Chondrocyte (in vitro differentiated cells): ENCODE measurements at regions not wholly inside any gene's neighbourhood (a gene's known extent, or its start where the extent isn't known, plus 50 kb on each side); places are given as distances from the start of the nearest gene placed in this dataset.

Experiments
- DNase-seq: peaks from one replicate; pipeline ENCODE4 v3.0.0; 2021; ENCODE audit warnings: mixed read lengths, low spot score
- H3K27ac Mint-ChIP-seq: one replicate; pipeline ENCODE4 v1.8.0; 2021; ENCODE audit warnings: mild to moderate bottlenecking, moderate library complexity, mixed read lengths; ENCODE audit not compliant: unreplicated experiment
- H3K27me3 Mint-ChIP-seq: 2 replicates; pipeline ENCODE4 v1.8.0; 2021; ENCODE audit warnings: low read depth, mixed read lengths
- H3K36me3 Mint-ChIP-seq: 2 replicates; pipeline ENCODE4 v1.8.0; 2021; ENCODE audit warnings: low read depth, mixed read lengths
- H3K4me1 Mint-ChIP-seq: 2 replicates; pipeline ENCODE4 v1.8.0; 2021; ENCODE audit warnings: low read depth, mild to moderate bottlenecking, mixed read lengths
- H3K4me3 Mint-ChIP-seq: one replicate; pipeline ENCODE4 v1.8.0; 2021; ENCODE audit warnings: mild to moderate bottlenecking, moderate library complexity, mixed read lengths; ENCODE audit not compliant: unreplicated experiment
- H3K9me3 Mint-ChIP-seq: 2 replicates; pipeline ENCODE4 v1.8.0; 2021; ENCODE audit warnings: low read depth, mixed read lengths
- TF ChIP-seq, protein P1 (sequence below): fragments of 200-600 bp; sonication (generic); IDR thresholded peaks from 2 replicates; pipeline ENCODE4 v1.5.0; 2021; ENCODE audit warnings: antibody characterized with exemption, mild to moderate bottlenecking, moderate library complexity

DNA sequence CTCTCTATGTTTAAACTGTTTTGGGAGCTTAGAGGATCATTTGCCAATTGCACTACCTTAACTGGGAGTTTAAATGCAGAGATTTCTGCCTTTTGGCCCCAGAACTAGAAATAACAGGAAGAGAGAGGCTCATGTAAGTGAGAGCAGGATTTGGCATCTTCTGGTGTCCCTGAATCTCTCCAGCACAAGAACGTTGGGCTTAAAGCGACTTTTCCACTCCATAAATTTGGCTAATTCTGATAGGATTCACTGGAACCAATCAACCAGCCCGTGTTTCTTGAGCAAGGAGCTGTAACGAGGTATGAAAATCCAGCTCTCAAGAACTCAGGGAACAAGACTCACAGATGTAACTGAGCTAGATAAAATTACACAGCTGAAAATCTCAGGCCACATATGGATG, 181.0 kb downstream of the C1D start:
- TF ChIP-seq, protein P1, sequence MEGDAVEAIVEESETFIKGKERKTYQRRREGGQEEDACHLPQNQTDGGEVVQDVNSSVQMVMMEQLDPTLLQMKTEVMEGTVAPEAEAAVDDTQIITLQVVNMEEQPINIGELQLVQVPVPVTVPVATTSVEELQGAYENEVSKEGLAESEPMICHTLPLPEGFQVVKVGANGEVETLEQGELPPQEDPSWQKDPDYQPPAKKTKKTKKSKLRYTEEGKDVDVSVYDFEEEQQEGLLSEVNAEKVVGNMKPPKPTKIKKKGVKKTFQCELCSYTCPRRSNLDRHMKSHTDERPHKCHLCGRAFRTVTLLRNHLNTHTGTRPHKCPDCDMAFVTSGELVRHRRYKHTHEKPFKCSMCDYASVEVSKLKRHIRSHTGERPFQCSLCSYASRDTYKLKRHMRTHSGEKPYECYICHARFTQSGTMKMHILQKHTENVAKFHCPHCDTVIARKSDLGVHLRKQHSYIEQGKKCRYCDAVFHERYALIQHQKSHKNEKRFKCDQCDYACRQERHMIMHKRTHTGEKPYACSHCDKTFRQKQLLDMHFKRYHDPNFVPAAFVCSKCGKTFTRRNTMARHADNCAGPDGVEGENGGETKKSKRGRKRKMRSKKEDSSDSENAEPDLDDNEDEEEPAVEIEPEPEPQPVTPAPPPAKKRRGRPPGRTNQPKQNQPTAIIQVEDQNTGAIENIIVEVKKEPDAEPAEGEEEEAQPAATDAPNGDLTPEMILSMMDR = no peak
- H3K36me3 Mint-ChIP-seq = no peaks in the 10 kb centered on the region

DNA sequence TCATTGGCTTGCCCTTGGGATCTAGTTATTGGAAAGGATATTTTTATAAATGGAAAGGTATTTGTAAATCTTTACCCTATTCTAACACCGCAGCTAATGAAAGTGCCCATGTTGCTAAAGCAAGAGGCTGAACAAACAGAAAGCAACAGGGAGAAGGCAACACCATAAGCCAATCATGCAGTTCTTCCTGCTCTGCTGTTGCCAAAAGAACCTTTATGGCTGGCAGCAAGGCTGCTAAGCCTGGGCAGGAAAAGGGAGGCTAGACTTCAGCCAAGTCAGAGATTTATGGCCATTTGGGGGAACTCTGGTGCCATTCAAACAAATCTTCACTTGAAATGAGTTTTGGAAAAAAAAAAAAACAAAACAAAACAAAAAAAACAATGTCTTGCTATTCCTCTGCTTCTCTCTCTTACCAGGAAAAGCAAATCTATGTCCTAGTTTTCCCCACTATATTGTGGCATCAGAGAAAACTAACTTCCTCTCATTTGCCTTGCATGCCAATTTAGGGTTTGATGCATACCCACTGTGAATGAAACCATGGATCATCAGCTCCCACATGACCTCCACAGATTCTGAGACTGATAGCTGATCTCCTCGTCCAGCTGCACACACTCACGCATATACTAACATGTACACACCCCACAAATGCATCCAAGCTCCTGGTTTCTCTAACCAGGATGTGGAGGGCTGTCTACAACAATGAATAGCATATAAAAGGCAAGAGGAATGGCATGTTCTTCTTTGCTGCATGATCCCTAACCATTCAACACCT, 179.3 kb downstream of the C1D start:
- TF ChIP-seq, protein P1 = no peak
- Mint-ChIP-seq H3K36me3 (no peaks in the 10 kb centered on the region), H3K9me3 (no peaks in the 10 kb centered on the region), H3K4me3 (no peak overlapping the region), H3K4me1 (peaks cover 5% of the 10 kb centered on the region), H3K27me3 (no peaks in the 10 kb centered on the region), H3K27ac (no peak overlapping the region)
- DNase-seq = no peak

More for the DNA sequence above, 181.0 kb downstream of the C1D start:
- no peak overlapping the region for H3K27ac Mint-ChIP-seq
- DNase-seq = no peak
- no peaks in the 10 kb centered on the region for H3K9me3 Mint-ChIP-seq
- peaks cover 5% of the 10 kb centered on the region for H3K4me1 Mint-ChIP-seq
- no peak overlapping the region for H3K4me3 Mint-ChIP-seq
- H3K27me3 Mint-ChIP-seq = no peaks in the 10 kb centered on the region

DNA sequence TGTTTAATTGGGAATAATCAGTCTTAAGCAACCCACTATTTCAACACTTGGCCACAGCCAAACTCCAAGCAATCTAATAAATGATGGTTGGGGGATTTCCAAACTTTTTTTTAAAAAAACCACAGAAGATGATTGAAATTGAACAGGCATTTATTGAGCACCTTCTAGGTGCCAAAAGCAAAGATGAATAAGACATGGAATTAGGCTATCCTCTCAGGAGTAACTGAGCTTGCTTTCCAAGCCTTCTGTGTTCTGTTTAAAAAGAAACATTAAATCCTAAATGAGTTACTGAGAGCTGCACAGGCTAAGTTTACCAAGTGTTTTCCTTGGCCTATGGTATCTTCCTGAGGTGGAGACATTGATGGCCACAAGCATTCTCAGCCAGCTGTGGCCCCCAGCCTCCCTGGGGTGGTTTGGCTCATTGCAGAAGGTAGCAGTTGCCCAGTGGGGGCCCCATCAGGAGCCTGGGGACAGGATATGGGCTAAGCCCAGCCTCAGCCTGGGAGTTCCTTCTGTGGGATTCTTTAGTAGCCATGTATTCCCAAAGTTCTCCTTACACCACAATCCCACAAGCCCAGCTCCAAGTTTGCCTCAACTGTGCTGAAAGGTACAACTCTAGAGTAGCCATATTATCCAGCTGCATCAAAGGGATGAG, 174.3 kb downstream of the C1D start:
- no peak overlapping the region for H3K27ac Mint-ChIP-seq
- H3K4me1 Mint-ChIP-seq = peaks cover 10% of the 10 kb centered on the region
- DNase-seq = no peak
- H3K4me3 Mint-ChIP-seq = no peak overlapping the region
- H3K9me3 Mint-ChIP-seq = no peaks in the 10 kb centered on the region
- H3K27me3 Mint-ChIP-seq = no peaks in the 10 kb centered on the region
- no peaks in the 10 kb centered on the region for H3K36me3 Mint-ChIP-seq
- TF ChIP-seq, protein P1 = no peak

DNA sequence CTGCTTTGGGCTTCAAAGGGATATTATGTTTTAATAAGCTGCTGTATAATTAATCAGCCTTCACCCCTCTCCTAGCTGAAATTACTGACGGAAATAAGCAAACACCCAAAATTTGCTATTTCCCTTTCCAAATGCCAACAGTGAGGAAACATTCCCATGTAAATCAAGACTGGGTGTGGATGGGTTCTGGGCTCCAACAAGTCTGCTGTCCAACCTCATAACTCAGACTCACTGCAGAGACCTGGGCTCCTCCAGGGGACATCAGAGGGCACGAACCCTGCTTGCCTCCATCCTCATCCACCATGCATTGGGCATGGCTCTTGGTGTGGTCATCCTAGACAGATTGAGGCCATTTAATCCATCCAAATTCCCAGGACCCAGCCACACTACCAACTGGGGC, 173.7 kb downstream of the C1D start:
- H3K4me1 Mint-ChIP-seq = peaks cover 14% of the 10 kb centered on the region
- no peak for DNase-seq
- H3K36me3 Mint-ChIP-seq = no peaks in the 10 kb centered on the region
- H3K27me3 Mint-ChIP-seq = no peaks in the 10 kb centered on the region
- H3K9me3 Mint-ChIP-seq = no peaks in the 10 kb centered on the region
- TF ChIP-seq, protein P1 = no peak
- no peak overlapping the region for H3K27ac Mint-ChIP-seq
- H3K4me3 Mint-ChIP-seq = no peak overlapping the region

DNA sequence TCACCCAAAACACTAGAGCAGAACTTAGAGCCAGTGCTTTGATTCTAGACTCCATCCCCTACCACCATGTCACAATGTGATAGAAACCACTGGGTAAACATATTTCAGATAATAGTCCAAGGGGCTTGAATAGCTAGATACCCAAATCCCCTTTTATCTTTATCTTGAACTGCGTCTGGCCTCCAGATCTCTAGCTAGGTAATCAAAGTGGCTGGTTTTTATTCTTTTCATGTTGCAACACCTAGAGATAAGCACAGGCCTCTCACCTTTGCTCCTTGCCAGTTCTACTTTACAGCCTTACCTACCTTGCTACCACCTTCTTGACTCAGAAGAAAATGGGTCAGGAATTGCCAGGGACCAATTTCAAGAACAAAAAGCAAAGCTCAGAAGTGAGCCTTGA, 171.2 kb downstream of the C1D start:
- Mint-ChIP-seq H3K4me3 (no peak overlapping the region), H3K27me3 (no peaks in the 10 kb centered on the region), H3K36me3 (no peaks in the 10 kb centered on the region), H3K4me1 (peaks cover 22% of the 10 kb centered on the region), H3K9me3 (no peaks in the 10 kb centered on the region), H3K27ac (no peak overlapping the region)
- DNase-seq = no peak
- TF ChIP-seq, protein P1 = no peak
